ENCODE measurements at regions not wholly inside any gene's neighbourhood (a gene's known extent, or its start where the extent isn't known, plus 50 kb on each side); places are given as distances from the start of the nearest gene placed in this dataset.

DNA sequence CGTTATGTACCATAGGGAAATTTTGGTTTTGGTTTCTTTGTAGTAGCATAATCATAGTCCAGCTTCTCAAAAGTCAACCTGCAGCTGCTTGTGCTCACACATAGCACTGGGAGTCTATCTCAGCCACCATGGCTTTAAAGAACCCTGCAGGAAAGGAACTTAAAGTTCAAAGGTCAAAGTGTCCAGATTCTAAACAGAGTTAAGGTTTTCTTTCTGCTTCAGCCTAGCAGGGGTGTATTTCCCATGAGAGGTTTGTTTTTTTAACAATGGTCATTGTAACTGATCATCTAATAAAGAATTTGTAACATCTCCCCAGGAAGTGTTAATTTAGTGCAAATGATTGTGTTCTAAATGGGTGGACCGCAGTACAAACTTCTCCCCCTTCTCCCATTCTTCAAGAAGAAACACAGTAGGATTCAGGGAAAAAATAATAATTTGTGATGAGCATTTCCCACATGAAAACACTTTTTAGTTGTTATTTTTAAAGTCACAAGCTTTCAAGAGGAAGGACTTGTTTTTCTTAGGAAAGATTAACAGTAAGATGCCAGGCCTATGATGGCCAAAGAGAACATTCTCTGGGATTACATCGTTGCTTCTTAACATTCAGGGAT, 168.0 kb downstream of the EFNB2 start (continued):
- TF ChIP-seq FOSL1 (IDR thresholded peaks at IDR 0.05; ENCODE audit: insufficient read depth, low read depth, low read length) (no peak), EP300 (IDR thresholded peaks at IDR 0.05; ENCODE audit: borderline replicate concordance in 1 of 2, low read depth in 2 of 2, low read length in 2 of 2) (no peak), BRCA1 (IDR thresholded peaks at IDR 0.05; ENCODE audit: low read depth, low read length) (no peak), HDAC2 (IDR thresholded peaks at IDR 0.05; ENCODE audit: borderline replicate concordance in 1 of 2, low read depth in 2 of 2, low read length in 2 of 2) (no peak), KDM5A (IDR thresholded peaks at IDR 0.05; ENCODE audit: low read length) (no peak), SP1 (IDR thresholded peaks at IDR 0.05; ENCODE audit: low read depth, low read length) (no peak)
